T-cell (primary cell): ENCODE measurements at regions not wholly inside any gene's neighbourhood (a gene's known extent, or its start where the extent isn't known, plus 50 kb on each side); places are given as distances from the start of the nearest gene placed in this dataset.

Experiments used
- ATAC-seq, 4 experiments: fragments of 200-7000 bp in 3 of 4; fragments of 150-1000 bp in 1 of 4; cut with Tn5 transposase; replicated peaks in 1 of 4; 1 replicate in 3 of 4; 2 replicates in 1 of 4; pipeline ENCODE4 v1.10.0; 2021; ENCODE audit warnings: moderate library complexity in 3 of 4, mild to moderate bottlenecking in 2 of 4, moderate number of reproducible peaks in 1 of 4
- CTCF ChIA-PET, 2 donors: fragments of 300-600 bp; sonication (Branson Sonifier 250); formaldehyde crosslinking; loops; one replicate each; lab custom pipeline; 2022; ENCODE audit warnings: antibody characterized with exemption in 2 of 2; lab: Charles Lee
- POLR2A ChIA-PET, 2 donors: fragments of 300-600 bp; sonication (Branson Sonifier 250); formaldehyde crosslinking; loops; one replicate each; lab custom pipeline; 2022; ENCODE audit warnings: antibody characterized with exemption in 2 of 2; lab: Charles Lee
- DNase-seq, 35 experiments: peaks; one replicate each; pipeline versions ENCODE4 v3.0.0 to v3.0.0-alpha.2; 2013 to 2023
- H3K27ac ChIP-seq: one replicate; pipeline ENCODE4 v1.5.1; 2013; ENCODE audit warnings: low read length
- H3K27me3 ChIP-seq, 2 experiments: replicated peaks in 1 of 2; 1 replicate in 1 of 2; 2 replicates in 1 of 2; pipeline versions ENCODE4 v1.6.1 to v1.7.0; 2013; ENCODE audit warnings: low read length in 1 of 2, mixed read lengths in 1 of 2; ENCODE audit not compliant: control insufficient read depth in 2 of 2, insufficient read depth in 2 of 2; ENCODE audit errors: extremely low read depth in 1 of 2
- H3K36me3 ChIP-seq, 2 donors: 1 replicate in 1 of 2; 2 replicates in 1 of 2; pipeline versions ENCODE4 v1.6.1 to v1.7.0; 2013; ENCODE audit warnings: low read length in 1 of 2; ENCODE audit not compliant: control insufficient read depth in 2 of 2, insufficient read depth in 1 of 2; ENCODE audit errors: extremely low read depth in 1 of 2
- H3K4me1 ChIP-seq, 2 experiments: 1 replicate in 1 of 2; 2 replicates in 1 of 2; pipeline versions ENCODE4 v1.6.1 to v1.7.0; 2013; ENCODE audit warnings: low read length in 2 of 2, mixed read lengths in 1 of 2; ENCODE audit not compliant: insufficient read depth in 2 of 2, control insufficient read depth in 1 of 2; ENCODE audit errors: extremely low read depth in 1 of 2
- H3K4me3 ChIP-seq, 2 donors: 1 replicate in 1 of 2; 2 replicates in 1 of 2; pipeline versions ENCODE4 v1.5.1 to v1.7.0; 2013; ENCODE audit warnings: mild to moderate bottlenecking in 2 of 2, low read length in 1 of 2, moderate library complexity in 1 of 2; ENCODE audit not compliant: control insufficient read depth in 1 of 2; ENCODE audit errors: extremely low read depth in 1 of 2
- H3K9me3 ChIP-seq: 2 replicates; pipeline ENCODE4 v1.7.0; 2013
- H3K27ac Mint-ChIP-seq, 2 donors: one replicate each; pipeline ENCODE4 v1.8.0; 2020 to 2021; ENCODE audit warnings: mild to moderate bottlenecking in 2 of 2, mixed read lengths in 2 of 2
- H3K27me3 Mint-ChIP-seq, 2 donors: one replicate each; pipeline ENCODE4 v1.8.0; 2021 to 2022; ENCODE audit warnings: mixed read lengths in 2 of 2
- H3K36me3 Mint-ChIP-seq: one replicate; pipeline ENCODE4 v1.8.0; 2021; ENCODE audit warnings: mixed read lengths
- H3K4me1 Mint-ChIP-seq, 3 donors: one replicate each; pipeline ENCODE4 v1.8.0; 2020 to 2022; ENCODE audit warnings: mixed read lengths in 3 of 3, mild to moderate bottlenecking in 1 of 3
- H3K4me3 Mint-ChIP-seq, 3 donors: one replicate each; pipeline ENCODE4 v1.8.0; 2020 to 2022; ENCODE audit warnings: mild to moderate bottlenecking in 3 of 3, mixed read lengths in 3 of 3, moderate library complexity in 3 of 3
- H3K9me3 Mint-ChIP-seq, 3 donors: one replicate each; pipeline ENCODE4 v1.8.0; 2020 to 2022; ENCODE audit warnings: mixed read lengths in 3 of 3
- WGBS: methylation state at CpG from one replicate; pipeline ENCODE4 v1.1.5; 2013; ENCODE audit warnings: missing lambda C conversion rate; ENCODE audit not compliant: insufficient coverage; 5-methylcytosine and 5-hydroxymethylcytosine counted together

DNA sequence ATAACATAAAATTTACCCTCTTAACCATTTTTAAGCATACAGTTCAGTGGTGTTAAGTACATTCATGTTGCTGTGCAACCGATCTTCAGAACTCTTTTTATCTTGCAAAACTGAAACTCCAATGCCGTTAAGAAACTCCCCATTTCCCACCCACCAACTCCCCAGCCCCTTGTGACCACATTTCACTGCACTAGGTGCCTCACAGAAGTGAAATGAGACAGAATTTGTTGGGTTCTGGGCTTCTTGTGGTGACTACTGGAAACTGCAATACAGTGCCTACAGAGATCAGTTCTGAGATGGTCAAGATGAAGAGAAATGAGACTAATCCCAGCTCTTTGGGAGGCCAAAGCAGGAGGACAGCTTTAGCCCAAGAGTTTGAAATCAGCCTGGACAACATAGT is 202.1 kb upstream of the SLC30A5 start:
- no peak overlapping the region for H3K4me3 ChIP-seq
- ATAC-seq (peak in 1 of 4 experiments; percentile 47), DNase-seq (peak in 4 of 35 experiments; percentile 7 to 29 (median 18))
- ChIA-PET CTCF (no interaction called here), POLR2A (no interaction called here)
- H3K4me1 ChIP-seq, result peaks cover 8 to 10% of the 10 kb centered on the region in 2 experiments
- peaks cover 13 to 32% (median 29%) of the 10 kb centered on the region in 3 donors for H3K4me1 Mint-ChIP-seq
- peaks cover 0 to under 1% (median 0%) of the 10 kb centered on the region in 3 donors for H3K9me3 Mint-ChIP-seq
- no peak overlapping the region for H3K27ac Mint-ChIP-seq
- no peaks in the 10 kb centered on the region for H3K36me3 Mint-ChIP-seq
- peaks cover 0 to 2% of the 10 kb centered on the region in 2 donors for H3K36me3 ChIP-seq
- no peak overlapping the region for H3K27ac ChIP-seq
- H3K27me3 Mint-ChIP-seq, result no peaks in the 10 kb centered on the region
- H3K4me3 Mint-ChIP-seq, result no peak overlapping the region
- H3K27me3 ChIP-seq, result no peaks in the 10 kb centered on the region
- no CpG with 5 or more reads among the region's 2 CpGs for WGBS
- H3K9me3 ChIP-seq, result no peaks in the 10 kb centered on the region

DNA sequence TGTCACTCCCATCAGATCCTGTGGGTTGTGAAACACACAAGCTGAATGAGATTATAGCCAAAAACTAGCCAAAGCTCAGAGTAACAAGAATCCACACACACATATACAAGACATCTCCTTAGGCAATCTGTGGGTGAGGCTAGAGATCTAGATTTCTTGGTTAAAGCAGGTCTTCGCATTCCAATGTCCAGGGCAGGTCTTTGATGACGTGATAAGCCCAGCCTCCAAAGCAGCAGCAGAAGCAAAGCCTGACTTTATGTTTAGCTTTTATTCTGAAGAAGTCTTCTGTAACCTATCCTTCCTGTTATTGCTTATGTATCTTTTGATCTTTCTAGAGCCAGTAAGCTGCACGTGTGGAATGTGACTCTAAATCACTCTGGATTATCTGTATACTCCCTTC is 199.1 kb upstream of the SLC30A5 start:
- Mint-ChIP-seq H3K27me3 (no peaks in the 10 kb centered on the region), H3K36me3 (no peaks in the 10 kb centered on the region), H3K4me3 (no peak overlapping the region), H3K9me3 (no peaks in the 10 kb centered on the region), H3K4me1 (peaks cover 13 to 27% (median 25%) of the 10 kb centered on the region in 3 donors), H3K27ac (peak overlapping the region in 1 of 2 donors; percentile 59)
- H3K27ac ChIP-seq, result no peak overlapping the region
- H3K9me3 ChIP-seq, result no peaks in the 10 kb centered on the region
- H3K4me1 ChIP-seq, result peaks cover 5 to 10% of the 10 kb centered on the region in 2 experiments
- no peak overlapping the region for H3K4me3 ChIP-seq
- ChIA-PET POLR2A (interaction anchor here in 1 of 2 donors (0.6 kb wide), 1 partner anchor 17 kb away, joined by 3 read pairs; no protein-coding TSS in a partner anchor), CTCF (interaction anchor here in 1 of 2 donors (0.5 kb wide), 1 partner anchor 11 kb away, joined by 3 read pairs; no protein-coding TSS in a partner anchor)
- H3K36me3 ChIP-seq, result peaks cover 0 to 2% of the 10 kb centered on the region in 2 donors
- WGBS, result 67% methylated on average over 1 of the region's 3 CpGs
- no peaks in the 10 kb centered on the region for H3K27me3 ChIP-seq
- peak in 3 of 4 experiments; percentile 41 to 79 (median 43) for ATAC-seq
- DNase-seq, result peak in 3 of 35 experiments; percentile 4 to 26 (median 14)

DNA sequence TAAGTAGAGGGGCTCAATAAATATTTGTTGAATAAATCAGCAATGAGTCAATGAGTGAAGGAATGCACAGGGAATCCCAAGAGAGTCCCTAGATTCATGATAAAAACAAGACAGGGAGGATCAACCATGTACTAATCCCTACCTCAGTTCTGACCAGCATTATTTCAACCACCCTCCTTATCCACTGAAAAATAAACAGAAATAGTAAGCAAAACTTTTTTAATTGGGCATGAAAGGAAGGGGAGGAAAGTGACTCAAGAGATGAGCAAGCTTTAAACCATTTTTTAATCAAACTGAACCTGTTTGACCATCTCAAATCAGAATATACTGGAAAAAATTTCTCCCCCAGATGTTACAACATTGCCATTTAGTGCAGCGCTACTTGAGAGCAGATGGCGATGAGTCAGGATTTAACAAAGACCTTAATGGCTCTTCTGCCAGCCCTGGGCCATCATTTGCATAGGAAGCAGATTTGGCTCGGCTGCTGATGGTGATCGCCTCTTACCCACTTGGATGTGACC is 194.8 kb upstream of the SLC30A5 start:
- 100% methylated on average over 2 of the region's 4 CpGs for WGBS
- no peak overlapping the region for H3K27ac Mint-ChIP-seq
- CTCF ChIA-PET, result no interaction called here
- H3K27me3 Mint-ChIP-seq, result no peaks in the 10 kb centered on the region
- no peak overlapping the region for H3K4me3 Mint-ChIP-seq
- H3K9me3 Mint-ChIP-seq, result no peaks in the 10 kb centered on the region
- H3K4me3 ChIP-seq, result no peak overlapping the region
- ATAC-seq (no peak), DNase-seq (no peak)
- no peaks in the 10 kb centered on the region for H3K27me3 ChIP-seq
- no peak overlapping the region for H3K27ac ChIP-seq
- peaks cover 2 to 7% of the 10 kb centered on the region in 2 experiments for H3K4me1 ChIP-seq
- H3K4me1 Mint-ChIP-seq, result peaks cover 7 to 16% (median 15%) of the 10 kb centered on the region in 3 donors
- no peaks in the 10 kb centered on the region for H3K9me3 ChIP-seq
- no peaks in the 10 kb centered on the region for H3K36me3 Mint-ChIP-seq
- H3K36me3 ChIP-seq, result no peaks in the 10 kb centered on the region
- POLR2A ChIA-PET, result no interaction called here

DNA sequence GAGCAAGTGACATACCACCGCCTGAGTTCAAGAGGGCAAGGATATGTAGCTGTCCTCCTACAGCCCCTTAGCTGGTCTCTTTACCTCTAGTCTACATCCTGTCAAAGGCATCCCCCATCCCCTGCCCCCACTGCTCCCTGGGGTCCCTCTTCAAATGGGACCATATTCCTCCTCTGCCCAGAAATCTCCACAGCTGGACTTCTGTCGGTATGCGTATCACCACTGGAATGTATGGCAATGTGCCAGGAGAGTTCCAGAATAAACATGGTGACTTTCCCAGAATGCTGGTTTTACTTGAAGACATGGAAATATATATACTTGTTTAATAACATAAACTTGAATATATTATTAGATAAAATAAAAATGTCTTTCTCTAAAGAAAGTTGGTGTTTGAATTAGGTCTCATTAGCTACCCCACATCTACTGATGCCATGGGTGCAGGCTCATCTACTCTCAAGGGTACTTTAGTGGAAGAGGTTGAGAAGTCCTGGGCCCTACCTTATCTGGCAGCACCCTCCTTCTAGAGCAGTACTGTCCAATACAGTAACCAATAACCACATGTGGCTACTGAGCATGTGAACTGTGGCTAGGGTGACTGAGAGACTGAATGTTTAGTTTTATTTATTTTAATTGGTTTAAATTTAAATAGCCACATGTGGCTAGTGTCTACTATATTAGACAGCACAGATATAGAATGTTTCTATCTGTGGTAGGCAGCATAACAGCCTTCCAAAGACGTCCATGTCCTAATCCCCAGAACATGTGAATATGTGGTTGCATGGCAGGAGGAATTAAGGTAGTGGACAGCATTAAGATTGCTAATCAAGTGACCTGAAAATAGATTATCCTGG is 181.7 kb upstream of the SLC30A5 start:
- no peaks in the 10 kb centered on the region for H3K36me3 ChIP-seq
- Mint-ChIP-seq H3K27ac (no peak overlapping the region), H3K4me3 (no peak overlapping the region), H3K27me3 (no peaks in the 10 kb centered on the region), H3K36me3 (no peaks in the 10 kb centered on the region), H3K9me3 (peaks cover 0 to 2% (median 0%) of the 10 kb centered on the region in 3 donors), H3K4me1 (no peaks in the 10 kb centered on the region)
- 90% methylated on average over 1 of the region's 4 CpGs for WGBS
- ATAC-seq (no peak), DNase-seq (no peak)
- H3K27ac ChIP-seq, result no peak overlapping the region
- no peak overlapping the region for H3K4me3 ChIP-seq
- no peaks in the 10 kb centered on the region for H3K9me3 ChIP-seq
- no peaks in the 10 kb centered on the region for H3K4me1 ChIP-seq
- ChIA-PET CTCF (no interaction called here), POLR2A (no interaction called here)
- peaks cover 0 to 2% of the 10 kb centered on the region in 2 experiments for H3K27me3 ChIP-seq

DNA sequence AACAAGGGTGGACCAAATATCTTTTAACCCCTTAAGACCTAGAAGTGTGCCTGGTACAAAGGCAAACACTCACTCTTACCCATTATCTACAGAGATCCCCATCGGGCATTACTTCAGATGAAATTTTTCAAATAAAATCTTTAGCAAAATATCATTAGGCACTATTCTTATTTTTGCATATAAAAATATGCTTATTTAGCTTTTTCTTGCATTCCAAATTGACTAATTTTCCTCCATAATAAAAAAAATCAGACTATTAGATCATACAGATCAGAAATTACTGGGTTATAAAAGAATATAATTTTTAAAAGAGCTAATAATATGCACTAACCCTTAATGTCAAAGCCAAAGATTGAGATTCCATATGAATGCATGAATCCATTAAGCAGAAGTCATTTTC is 178.7 kb upstream of the SLC30A5 start:
- H3K9me3 Mint-ChIP-seq, result peaks cover 0 to 9% (median 6%) of the 10 kb centered on the region in 3 donors
- ChIA-PET POLR2A (no interaction called here), CTCF (no interaction called here)
- no peaks in the 10 kb centered on the region for H3K36me3 ChIP-seq
- no peak for ATAC-seq
- no peak for DNase-seq
- H3K4me1 ChIP-seq, result no peaks in the 10 kb centered on the region
- H3K9me3 ChIP-seq, result no peaks in the 10 kb centered on the region
- 80% methylated on average over 1 of the region's 1 CpG for WGBS
- no peak overlapping the region for H3K4me3 Mint-ChIP-seq
- no peak overlapping the region for H3K27ac Mint-ChIP-seq
- H3K4me1 Mint-ChIP-seq, result no peaks in the 10 kb centered on the region
- H3K27me3 ChIP-seq, result peaks cover 0 to 4% of the 10 kb centered on the region in 2 experiments
- no peaks in the 10 kb centered on the region for H3K36me3 Mint-ChIP-seq
- no peak overlapping the region for H3K27ac ChIP-seq
- H3K4me3 ChIP-seq, result no peak overlapping the region
- peaks cover 0 to 2% of the 10 kb centered on the region in 2 donors for H3K27me3 Mint-ChIP-seq

DNA sequence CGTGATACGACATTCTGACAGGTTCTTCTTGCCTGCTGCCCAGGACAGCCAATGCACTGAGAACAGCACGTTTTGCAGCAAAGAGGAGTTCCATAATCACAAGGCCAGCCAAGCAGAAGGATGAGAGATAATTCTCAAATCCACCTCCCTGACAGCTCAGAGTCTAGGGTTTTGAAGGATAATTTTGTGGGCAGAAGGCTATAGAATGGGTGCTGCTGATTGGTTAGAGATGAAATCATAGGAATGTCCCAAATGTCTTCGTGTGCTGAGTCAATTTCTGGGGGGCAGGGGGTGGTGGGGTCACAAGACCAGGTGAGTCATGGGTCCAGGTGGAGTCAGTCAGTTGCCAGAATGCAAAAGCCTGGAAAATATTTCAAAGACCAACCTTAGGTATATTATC is 175.5 kb upstream of the SLC30A5 start:
- Mint-ChIP-seq H3K9me3 (peaks cover 0 to 9% (median 6%) of the 10 kb centered on the region in 3 donors), H3K4me3 (no peak overlapping the region), H3K27ac (no peak overlapping the region), H3K27me3 (peaks cover 0 to 3% of the 10 kb centered on the region in 2 donors), H3K36me3 (no peaks in the 10 kb centered on the region), H3K4me1 (no peaks in the 10 kb centered on the region)
- H3K4me1 ChIP-seq, result no peaks in the 10 kb centered on the region
- no peaks in the 10 kb centered on the region for H3K9me3 ChIP-seq
- H3K27ac ChIP-seq, result no peak overlapping the region
- peaks cover 0 to 4% of the 10 kb centered on the region in 2 experiments for H3K27me3 ChIP-seq
- POLR2A ChIA-PET, result interaction anchor here in 1 of 2 donors (0.7 kb wide), 1 partner anchor 282 kb away, joined by 4 read pairs; no protein-coding TSS in a partner anchor
- CTCF ChIA-PET, result no interaction called here
- no peak overlapping the region for H3K4me3 ChIP-seq
- 72% methylated on average over 3 of the region's 4 CpGs for WGBS
- H3K36me3 ChIP-seq, result no peaks in the 10 kb centered on the region
- ATAC-seq, result no peak
- DNase-seq, result no peak
